GM19238 (cell line): ENCODE measurements at regions not wholly inside any gene's neighbourhood (a gene's known extent, or its start where the extent isn't known, plus 50 kb on each side); places are given as distances from the start of the nearest gene placed in this dataset.

Source experiments
- DNase-seq: peaks from one replicate; pipeline ENCODE4 v3.0.0; 2011; ENCODE audit warnings: low spot score; ENCODE audit not compliant: insufficient read length

- DNase-seq: no peak
Observed at GRCh38 chr2:196248467-196249094, 77.2 kb upstream of the STK17B start.

DNA sequence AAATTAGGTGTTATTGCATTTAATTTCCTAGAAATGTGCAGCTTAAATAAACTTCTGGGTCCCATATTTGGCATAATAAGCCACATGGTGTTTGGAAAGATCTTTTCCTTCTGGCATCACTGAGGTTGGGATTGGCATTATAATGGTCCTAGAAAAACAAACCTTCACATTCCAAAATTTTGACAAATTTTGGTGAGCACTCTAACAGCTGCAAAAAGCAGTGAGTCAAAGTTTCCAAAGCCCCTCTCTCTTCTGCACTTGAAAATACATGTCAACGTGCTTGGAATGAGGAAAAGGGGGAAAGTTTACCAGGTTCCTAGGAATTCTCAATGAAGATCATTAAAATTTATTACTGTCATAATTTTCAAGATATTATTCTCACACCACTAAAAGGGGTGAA lies 77.8 kb upstream of the STK17B start:
- no peak for DNase-seq

- DNase-seq: no peak
Observed at GRCh38 chr2:196249860-196250259, 78.5 kb upstream of the STK17B start.

DNA sequence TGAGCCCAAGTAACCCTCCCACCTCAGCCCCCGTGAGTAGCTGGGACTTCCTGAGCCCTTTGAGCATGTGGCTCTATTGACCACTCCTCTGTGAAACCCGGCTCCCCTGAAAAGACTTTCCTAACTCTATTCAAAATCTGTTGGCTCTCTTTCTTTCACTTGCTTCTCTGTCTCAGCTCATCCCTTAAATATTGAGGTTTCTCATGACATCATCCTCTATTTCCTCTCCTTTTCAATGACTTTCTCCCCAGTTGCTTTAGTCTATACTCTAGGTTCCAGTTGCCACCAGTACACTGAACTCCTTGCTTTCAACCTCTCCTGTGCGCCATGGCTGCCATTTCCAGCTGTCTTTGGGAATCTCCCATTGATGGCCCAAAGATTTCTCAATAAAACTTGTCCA lies 79.8 kb upstream of the STK17B start:
- DNase-seq: no peak

- DNase-seq: no peak
Observed at GRCh38 chr2:196252408-196253115, 81.2 kb upstream of the STK17B start.

DNA sequence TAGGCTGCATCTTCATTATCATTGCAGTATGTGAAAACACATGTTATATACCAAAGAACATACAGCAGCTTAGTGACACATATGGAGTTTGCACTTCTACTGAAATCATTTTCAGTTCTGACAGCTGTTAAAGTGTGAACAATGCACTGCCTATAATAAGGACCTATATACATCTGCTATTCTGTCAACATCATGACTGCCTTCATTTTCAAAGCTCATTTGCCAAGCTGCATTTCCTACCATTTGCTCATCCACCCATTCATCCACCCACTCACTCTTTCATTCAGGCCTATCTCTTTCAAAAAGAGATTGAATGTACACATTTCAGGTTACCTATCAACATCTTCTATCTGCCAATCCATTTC lies 81.7 kb upstream of the STK17B start:
- no peak for DNase-seq

GRCh38 chr2:196256585-196256984 lies 85.2 kb upstream of the STK17B start:
- DNase-seq: no peak

DNA sequence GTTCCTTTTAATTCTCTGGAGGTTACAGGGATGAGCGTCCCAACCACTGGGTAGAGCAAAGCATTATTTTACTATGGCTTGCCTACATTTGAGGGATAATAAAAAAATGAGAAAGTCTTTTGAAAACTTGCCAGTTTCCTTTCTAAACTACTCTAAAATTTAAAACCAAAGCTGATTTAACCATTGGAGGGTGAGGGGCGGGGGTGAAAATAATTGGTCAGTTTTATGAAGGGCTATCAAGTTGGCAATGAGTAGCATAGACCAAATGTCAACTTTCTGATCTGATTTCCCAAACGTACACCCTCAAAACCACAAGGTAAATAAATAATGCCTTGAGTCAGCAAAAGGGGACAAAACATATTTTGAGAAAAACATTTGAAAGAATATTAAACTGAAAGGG lies 85.7 kb upstream of the STK17B start:
- no peak for DNase-seq

DNA sequence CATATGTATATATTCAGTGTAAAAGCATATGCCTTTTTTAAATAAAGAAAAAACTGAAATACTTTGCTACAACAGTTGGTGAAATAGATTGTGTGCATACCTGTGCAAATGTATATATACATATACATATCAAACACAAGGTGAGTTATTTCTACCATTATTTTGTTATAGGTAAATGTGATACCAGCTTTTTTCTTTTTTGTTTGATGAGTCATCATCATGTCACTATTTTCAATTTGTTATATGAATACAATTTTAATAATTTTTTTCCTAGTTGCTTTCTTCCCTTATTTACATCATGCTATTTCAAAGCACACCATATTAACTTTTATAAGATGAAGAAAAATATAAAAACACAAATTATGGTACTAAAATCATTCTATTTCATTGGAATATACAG lies 87.0 kb upstream of the STK17B start:
- no peak for DNase-seq

- no peak for DNase-seq
Observed at GRCh38 chr2:196259507-196260481, 88.4 kb upstream of the STK17B start.

- DNase-seq: no peak
Observed at GRCh38 chr2:196260546-196260945, 89.2 kb upstream of the STK17B start.

DNA sequence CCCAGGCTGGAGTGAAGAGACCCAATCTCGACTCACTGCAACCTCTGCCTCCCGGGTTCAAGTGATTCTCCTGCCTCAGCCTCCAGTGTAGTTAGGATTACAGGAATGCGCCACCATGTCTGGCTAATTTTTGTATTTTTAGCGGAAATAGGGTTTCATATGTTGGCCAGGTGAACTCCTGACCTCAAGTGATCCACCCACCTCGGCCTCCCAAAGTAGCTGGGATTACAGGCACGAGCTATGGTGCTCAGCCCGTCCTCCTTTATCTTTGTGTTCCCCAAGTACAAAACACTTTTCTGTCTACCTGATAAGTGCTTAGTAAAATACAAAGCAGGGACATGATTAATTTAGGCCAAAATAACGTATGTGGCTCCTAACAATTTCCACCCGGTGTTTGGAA lies 91.2 kb upstream of the STK17B start:
- no peak for DNase-seq

DNA sequence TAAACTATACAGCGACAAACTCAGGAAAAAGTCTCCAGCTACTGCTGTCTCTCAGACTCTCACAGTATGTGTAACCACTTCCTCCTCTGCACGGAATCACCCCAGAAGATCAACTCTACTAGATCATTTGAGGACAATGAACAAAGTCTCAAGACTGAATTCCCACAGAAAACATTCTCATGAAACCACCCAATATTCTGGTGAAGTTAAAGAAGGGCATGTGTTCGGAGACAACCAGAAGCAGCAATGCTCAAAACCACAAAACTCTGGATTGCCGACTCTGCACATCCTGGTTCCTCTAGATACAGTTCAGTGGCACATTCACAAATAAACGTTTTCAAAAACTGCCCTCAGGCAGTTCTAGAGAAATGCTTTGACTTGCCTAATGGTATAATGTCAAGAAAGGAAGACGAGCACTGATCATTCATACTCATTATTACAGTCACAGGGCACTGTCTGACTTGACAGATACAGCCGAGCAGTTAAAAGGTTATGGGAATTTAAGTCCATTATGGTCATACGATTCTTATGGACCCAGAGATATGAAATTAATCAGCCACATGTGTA lies 91.9 kb upstream of the STK17B start:
- DNase-seq: no peak

- DNase-seq: no peak
Observed at GRCh38 chr2:196266351-196266750, 95.0 kb upstream of the STK17B start.

DNA sequence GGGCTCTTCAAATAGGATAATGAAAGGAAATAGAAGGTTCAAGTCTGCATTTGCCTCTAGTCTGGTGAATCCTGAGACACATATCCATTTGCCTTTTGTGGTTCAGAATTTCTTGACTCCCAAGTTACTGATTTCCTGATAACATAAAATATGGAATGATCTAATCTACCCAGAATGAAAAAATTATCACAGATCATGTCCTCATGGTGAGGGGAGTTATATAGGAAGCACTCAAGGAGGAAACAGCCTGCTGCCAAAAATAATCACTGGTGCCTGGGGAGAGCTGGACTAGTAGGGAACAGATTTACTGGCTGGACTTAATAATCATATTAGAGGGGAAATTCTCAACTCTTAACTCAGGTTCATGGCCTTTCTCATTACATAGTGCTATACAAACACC lies 95.5 kb upstream of the STK17B start:
- DNase-seq: no peak

DNA sequence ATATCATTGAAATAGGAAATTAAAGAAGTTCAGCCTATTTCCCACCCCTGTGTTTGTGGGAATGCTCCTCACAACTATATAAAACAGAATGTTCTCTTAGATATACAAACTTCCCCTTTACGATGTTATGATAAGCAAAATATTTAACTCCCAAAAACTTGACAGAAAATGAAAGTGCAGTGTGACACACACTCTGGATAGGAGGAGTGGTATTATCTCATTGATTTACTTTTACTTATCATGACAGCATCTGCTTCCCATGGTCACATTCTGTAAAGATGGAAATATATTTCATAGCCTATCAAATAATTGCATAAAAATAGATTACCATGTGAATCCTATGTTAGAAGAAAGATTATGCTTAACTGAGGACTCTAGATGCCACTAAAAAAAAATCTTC lies 96.6 kb upstream of the STK17B start:
- DNase-seq: no peak

GRCh38 chr2:196268538-196269338 lies 97.4 kb upstream of the STK17B start:
- DNase-seq: no peak

DNA sequence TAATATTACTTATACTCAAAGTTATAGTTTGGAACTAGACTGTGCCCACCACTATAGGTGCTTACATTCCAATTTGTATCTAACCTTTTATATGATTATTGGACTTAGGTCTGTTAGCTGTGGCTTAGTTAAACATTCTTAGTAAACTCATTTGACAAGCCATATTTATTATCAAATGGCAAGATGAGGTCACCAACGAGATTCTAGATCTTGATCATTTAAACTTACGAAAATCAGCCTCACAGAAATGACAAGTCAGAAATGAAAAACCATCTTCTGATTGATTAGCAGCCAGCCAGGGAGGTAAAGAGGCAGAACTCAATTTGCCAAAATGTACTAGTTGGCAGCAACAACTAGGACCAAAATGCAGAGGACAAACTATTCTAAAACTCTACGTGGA lies 100.4 kb upstream of the STK17B start:
- DNase-seq: no peak

- DNase-seq: no peak
Observed at GRCh38 chr2:196274387-196274809, 103.0 kb upstream of the STK17B start.

- DNase-seq: no peak
Observed at GRCh38 chr2:196275646-196276352, 104.4 kb upstream of the STK17B start.
